Lung (tissue), 11 donors: ENCODE measurements at regions not wholly inside any gene's neighbourhood (a gene's known extent, or its start where the extent isn't known, plus 50 kb on each side); places are given as distances from the start of the nearest gene placed in this dataset.

ENCODE experiments used
- ATAC-seq: fragments of 200-7000 bp; cut with Tn5 transposase; one replicate; pipeline ENCODE4 v1.9.1; 2020; ENCODE audit warnings: moderate number of reproducible peaks; ENCODE audit not compliant: insufficient read depth, low FRiP score
- DNase-seq, 3 donors: peaks; one replicate each; pipeline ENCODE4 v3.0.0-alpha.2; 2013 to 2017
- H3K27ac ChIP-seq, 2 donors: one replicate each; pipeline ENCODE4 v1.5.1; 2013; ENCODE audit warnings: mild to moderate bottlenecking in 2 of 2, moderate library complexity in 2 of 2, control low read depth in 1 of 2, inconsistent platforms in 1 of 2, low read depth in 1 of 2, low read length in 1 of 2
- H3K27me3 ChIP-seq, 3 donors: one replicate each; pipeline ENCODE4 v1.5.1; 2013; ENCODE audit warnings: low read length in 2 of 3; ENCODE audit not compliant: control insufficient read depth in 3 of 3, insufficient read depth in 3 of 3
- H3K36me3 ChIP-seq, 4 donors: one replicate each; pipeline ENCODE4 v1.5.1; 2013; ENCODE audit warnings: low read length in 4 of 4, mild to moderate bottlenecking in 1 of 4, moderate library complexity in 1 of 4; ENCODE audit not compliant: control insufficient read depth in 4 of 4, insufficient read depth in 4 of 4
- H3K4me1 ChIP-seq, 5 donors: one replicate each; pipeline ENCODE4 v1.5.1; 2013; ENCODE audit warnings: low read length in 5 of 5, mild to moderate bottlenecking in 2 of 5, moderate library complexity in 1 of 5; ENCODE audit not compliant: control insufficient read depth in 5 of 5, insufficient read depth in 5 of 5
- H3K4me3 ChIP-seq: one replicate; pipeline ENCODE4 v1.5.1; 2013; ENCODE audit warnings: mild to moderate bottlenecking, control low read depth, moderate library complexity
- H3K9ac ChIP-seq, 2 donors: one replicate each; pipeline ENCODE4 v1.5.1; 2013; ENCODE audit warnings: low read length in 2 of 2, control low read depth in 1 of 2; ENCODE audit not compliant: insufficient read depth in 1 of 2
- H3K9me3 ChIP-seq, 4 donors: one replicate each; pipeline ENCODE4 v1.5.1; 2013; ENCODE audit warnings: low read length in 3 of 4, mild to moderate bottlenecking in 1 of 4, moderate library complexity in 1 of 4; ENCODE audit not compliant: control insufficient read depth in 4 of 4, insufficient read depth in 3 of 4
- WGBS, 2 donors: extraction: QIAGEN DNeasy Blood & Tissue Kit; methylation state at CpG; one replicate each; pipeline ENCODE4 v1.1.7; 2013; 5-methylcytosine and 5-hydroxymethylcytosine counted together
- TF ChIP-seq, protein P1 (sequence below): IDR thresholded peaks from 2 replicates; pipeline ENCODE4 v1.5.1; 2012; ENCODE audit warnings: mild to moderate bottlenecking; ENCODE audit errors: control extremely low read depth, extremely low read depth
- donor health status: control.
- donor health status: control.
- donor health status: Bipolar disorder and iron deficiency.
- donor health status: healthy.
- donor health status: DM: yes; HTN: yes; CAD: no.

DNA sequence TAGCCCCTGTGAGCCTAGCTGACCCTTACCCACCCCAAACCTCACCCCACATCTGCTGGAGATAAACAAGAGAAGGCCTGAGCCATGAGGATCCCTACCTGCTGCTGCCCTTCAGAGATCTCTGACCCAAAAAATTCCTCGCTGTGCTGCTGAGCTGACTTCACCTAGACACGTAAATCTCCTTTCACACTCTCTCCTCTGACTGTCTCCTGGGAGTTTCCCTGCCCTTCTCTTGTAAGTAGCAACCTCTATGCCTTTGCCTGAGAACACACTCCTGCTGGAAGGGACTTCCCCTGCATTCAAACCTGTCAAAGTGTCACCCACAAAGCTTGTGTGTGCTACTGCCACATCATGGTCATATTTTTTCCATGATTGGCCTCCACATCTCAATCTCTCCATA, 134.2 kb upstream of the NOL4 start:
- H3K9me3 ChIP-seq, result no peaks in the 10 kb centered on the region
- H3K36me3 ChIP-seq, result no peaks in the 10 kb centered on the region
- no peak overlapping the region for H3K4me3 ChIP-seq
- H3K27ac ChIP-seq, result no peak overlapping the region
- 80 to 88% methylated on average over 2 of the region's 2 CpGs for WGBS, 2 donors
- H3K4me1 ChIP-seq, result no peaks in the 10 kb centered on the region
- no peaks in the 10 kb centered on the region for H3K27me3 ChIP-seq
- ATAC-seq (no peak), DNase-seq (no peak)
- no peak overlapping the region for H3K9ac ChIP-seq
- TF ChIP-seq, protein P1, sequence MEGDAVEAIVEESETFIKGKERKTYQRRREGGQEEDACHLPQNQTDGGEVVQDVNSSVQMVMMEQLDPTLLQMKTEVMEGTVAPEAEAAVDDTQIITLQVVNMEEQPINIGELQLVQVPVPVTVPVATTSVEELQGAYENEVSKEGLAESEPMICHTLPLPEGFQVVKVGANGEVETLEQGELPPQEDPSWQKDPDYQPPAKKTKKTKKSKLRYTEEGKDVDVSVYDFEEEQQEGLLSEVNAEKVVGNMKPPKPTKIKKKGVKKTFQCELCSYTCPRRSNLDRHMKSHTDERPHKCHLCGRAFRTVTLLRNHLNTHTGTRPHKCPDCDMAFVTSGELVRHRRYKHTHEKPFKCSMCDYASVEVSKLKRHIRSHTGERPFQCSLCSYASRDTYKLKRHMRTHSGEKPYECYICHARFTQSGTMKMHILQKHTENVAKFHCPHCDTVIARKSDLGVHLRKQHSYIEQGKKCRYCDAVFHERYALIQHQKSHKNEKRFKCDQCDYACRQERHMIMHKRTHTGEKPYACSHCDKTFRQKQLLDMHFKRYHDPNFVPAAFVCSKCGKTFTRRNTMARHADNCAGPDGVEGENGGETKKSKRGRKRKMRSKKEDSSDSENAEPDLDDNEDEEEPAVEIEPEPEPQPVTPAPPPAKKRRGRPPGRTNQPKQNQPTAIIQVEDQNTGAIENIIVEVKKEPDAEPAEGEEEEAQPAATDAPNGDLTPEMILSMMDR, result no peak

DNA sequence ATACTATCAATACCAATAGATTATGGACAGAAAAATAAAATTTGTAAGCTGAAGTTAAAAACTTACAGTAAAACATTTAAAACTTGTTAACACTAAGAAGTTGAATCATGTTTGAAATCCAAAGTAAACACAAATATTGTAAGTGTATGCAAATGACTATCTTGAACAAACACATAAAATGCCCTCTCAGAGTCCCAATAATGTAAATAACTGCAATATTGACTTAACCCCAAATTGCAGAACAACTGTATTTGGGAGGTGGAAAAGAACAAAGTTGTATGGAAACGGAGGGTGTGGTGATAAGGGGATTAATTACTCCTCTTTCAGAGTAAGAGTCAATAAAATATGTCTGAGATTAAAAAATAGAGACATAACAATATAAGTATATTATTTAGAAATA, 140.0 kb upstream of the NOL4 start:
- ATAC-seq (no peak), DNase-seq (no peak)
- no peaks in the 10 kb centered on the region for H3K9me3 ChIP-seq
- no peaks in the 10 kb centered on the region for H3K36me3 ChIP-seq
- TF ChIP-seq, protein P1, result no peak
- H3K4me1 ChIP-seq, result no peaks in the 10 kb centered on the region
- WGBS, 2 donors, result 51 to 62% methylated on average over 1 of the region's 1 CpG
- H3K27ac ChIP-seq, result no peak overlapping the region
- no peak overlapping the region for H3K4me3 ChIP-seq
- no peak overlapping the region for H3K9ac ChIP-seq
- H3K27me3 ChIP-seq, result no peaks in the 10 kb centered on the region

DNA sequence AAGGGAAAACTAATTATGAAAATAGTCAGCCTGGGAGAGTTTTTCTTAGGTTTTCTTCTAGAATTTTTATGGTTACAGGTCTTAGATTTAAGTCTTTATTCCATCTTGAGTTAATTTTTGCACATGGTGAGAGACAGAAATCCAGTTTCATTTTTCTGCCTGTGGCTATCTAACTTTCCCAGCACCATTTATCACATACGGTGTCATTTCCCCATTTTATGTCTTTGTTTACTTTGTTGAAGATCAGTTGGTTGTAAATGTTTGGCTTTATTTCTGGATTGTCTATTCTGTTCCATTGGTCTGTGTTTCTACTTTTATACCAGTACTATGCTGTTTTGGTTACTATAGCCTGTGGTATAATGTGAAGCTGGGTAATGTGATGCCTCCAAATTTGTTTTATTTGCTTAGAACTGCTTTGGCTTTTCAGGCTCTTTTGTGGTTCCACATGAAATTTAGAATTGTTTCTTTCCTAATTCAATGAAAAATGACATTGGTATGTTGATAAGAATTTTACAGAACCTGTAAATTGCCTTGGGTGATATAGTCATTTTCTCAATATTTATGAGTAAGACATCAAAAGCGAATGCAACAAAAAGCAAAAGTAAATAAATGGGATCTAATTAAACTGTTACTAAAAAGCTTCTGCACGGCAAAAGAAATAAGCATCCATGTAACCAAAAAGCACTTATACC, 146.1 kb upstream of the NOL4 start:
- H3K9me3 ChIP-seq, result no peaks in the 10 kb centered on the region
- TF ChIP-seq, protein P1, result no peak
- no peak overlapping the region for H3K27ac ChIP-seq
- H3K4me3 ChIP-seq, result no peak overlapping the region
- no peaks in the 10 kb centered on the region for H3K36me3 ChIP-seq
- no peak overlapping the region for H3K9ac ChIP-seq
- 62% methylated on average over 3 of the region's 3 CpGs for WGBS, 2 donors
- no peaks in the 10 kb centered on the region for H3K27me3 ChIP-seq
- no peak for ATAC-seq
- DNase-seq, result no peak
- H3K4me1 ChIP-seq, result no peaks in the 10 kb centered on the region

DNA sequence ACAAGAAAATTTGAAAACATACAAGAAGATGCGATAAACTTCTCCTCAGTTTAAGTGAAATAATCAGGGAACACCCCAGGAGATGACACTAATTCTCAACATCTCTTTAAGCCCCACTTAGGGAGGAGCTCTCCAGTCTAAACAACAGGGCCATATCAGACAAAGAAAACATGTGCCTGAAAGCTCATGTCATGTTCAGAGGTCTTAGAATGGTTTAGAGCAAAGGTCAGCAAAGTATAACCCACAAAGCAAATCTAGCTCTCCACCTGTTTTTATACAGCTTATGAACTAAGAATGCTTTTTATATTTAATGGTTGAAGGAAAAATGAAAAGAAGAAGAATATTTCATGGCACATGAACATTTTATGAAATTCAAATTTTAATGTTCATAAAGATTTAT, 155.6 kb upstream of the NOL4 start:
- ATAC-seq (no peak), DNase-seq (no peak)
- 66 to 81% methylated on average over 1 of the region's 1 CpG for WGBS, 2 donors
- Histone ChIP-seq H3K9me3 (no peaks in the 10 kb centered on the region), H3K27ac (no peak overlapping the region), H3K4me1 (peaks cover 0 to 3% (median 0%) of the 10 kb centered on the region in 5 donors), H3K27me3 (no peaks in the 10 kb centered on the region), H3K36me3 (no peaks in the 10 kb centered on the region), H3K9ac (no peak overlapping the region), H3K4me3 (no peak overlapping the region)
- TF ChIP-seq, protein P1, result no peak
